SK-N-SH treated with all-trans-retinoic acid at 6 μM for 48 hours (cell line): ENCODE measurements at regions not wholly inside any gene's neighbourhood (a gene's known extent, or its start where the extent isn't known, plus 50 kb on each side); places are given as distances from the start of the nearest gene placed in this dataset.

ENCODE experiments used
- ESRRG ChIP-seq: fragments of 250-450 bp; sonication (Bioruptor Pico); IDR thresholded peaks from 2 replicates; pipeline ENCODE4 v1.6.1; 2021; ENCODE audit warnings: mild to moderate bottlenecking
- POU6F1 ChIP-seq: fragments of 250-450 bp; sonication (Bioruptor Pico); IDR thresholded peaks from 2 replicates; pipeline ENCODE4 v1.8.0; 2021; ENCODE audit warnings: low read depth, mild to moderate bottlenecking, moderate library complexity, borderline replicate concordance
- PPARA ChIP-seq: fragments of 250-450 bp; sonication (Bioruptor Pico); IDR thresholded peaks from 2 replicates; pipeline ENCODE4 v1.5.0; 2020; ENCODE audit warnings: mild to moderate bottlenecking, borderline replicate concordance
- RARB ChIP-seq: fragments of 250-450 bp; sonication (Bioruptor Pico); IDR thresholded peaks from 2 replicates; pipeline ENCODE4 v1.8.0; 2021; ENCODE audit warnings: mild to moderate bottlenecking, moderate library complexity
- TOX ChIP-seq: fragments of 250-450 bp; sonication (Bioruptor Pico); IDR thresholded peaks from 2 replicates; pipeline ENCODE4 v1.8.0; 2021; ENCODE audit warnings: mild to moderate bottlenecking, moderate library complexity, borderline replicate concordance
- TF ChIP-seq, protein P1 (sequence below): fragments of 250-450 bp; sonication (Bioruptor Pico); IDR thresholded peaks from 2 replicates; pipeline ENCODE4 v1.8.0; 2020; ENCODE audit warnings: mild to moderate bottlenecking, moderate library complexity, borderline replicate concordance

- TF ChIP-seq RARB (CRISPR knock-in tag) (no peak), PPARA (no peak), TOX (CRISPR knock-in tag) (no peak), POU6F1 (CRISPR knock-in tag) (no peak), ESRRG (no peak)
- TF ChIP-seq, protein P1, sequence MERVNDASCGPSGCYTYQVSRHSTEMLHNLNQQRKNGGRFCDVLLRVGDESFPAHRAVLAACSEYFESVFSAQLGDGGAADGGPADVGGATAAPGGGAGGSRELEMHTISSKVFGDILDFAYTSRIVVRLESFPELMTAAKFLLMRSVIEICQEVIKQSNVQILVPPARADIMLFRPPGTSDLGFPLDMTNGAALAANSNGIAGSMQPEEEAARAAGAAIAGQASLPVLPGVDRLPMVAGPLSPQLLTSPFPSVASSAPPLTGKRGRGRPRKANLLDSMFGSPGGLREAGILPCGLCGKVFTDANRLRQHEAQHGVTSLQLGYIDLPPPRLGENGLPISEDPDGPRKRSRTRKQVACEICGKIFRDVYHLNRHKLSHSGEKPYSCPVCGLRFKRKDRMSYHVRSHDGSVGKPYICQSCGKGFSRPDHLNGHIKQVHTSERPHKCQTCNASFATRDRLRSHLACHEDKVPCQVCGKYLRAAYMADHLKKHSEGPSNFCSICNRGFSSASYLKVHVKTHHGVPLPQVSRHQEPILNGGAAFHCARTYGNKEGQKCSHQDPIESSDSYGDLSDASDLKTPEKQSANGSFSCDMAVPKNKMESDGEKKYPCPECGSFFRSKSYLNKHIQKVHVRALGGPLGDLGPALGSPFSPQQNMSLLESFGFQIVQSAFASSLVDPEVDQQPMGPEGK (CRISPR knock-in tag) = no peak
These were observed 145.7 kb upstream of the GGTLC1 start for GRCh38 chr20:24134284-24134683.
